ENCODE measurements at regions not wholly inside any gene's neighbourhood (a gene's known extent, or its start where the extent isn't known, plus 50 kb on each side); places are given as distances from the start of the nearest gene placed in this dataset.

GRCh38 chr2:106749823-106750222, 136.1 kb downstream of the ST6GAL2 start:
- TF ChIP-seq CTCF (conservative IDR thresholded peaks at IDR 0.05 in 1 of 2, IDR thresholded peaks at IDR 0.05 in 1 of 2; ENCODE audit: extremely low read depth in 1 of 2, insufficient read depth in 1 of 2, low read depth in 1 of 2, low read length in 2 of 2): no peak
- no peak for TF ChIP-seq EZH2 (IDR thresholded peaks at IDR 0.05; ENCODE audit: borderline replicate concordance, low read length)
